CD14-positive monocyte (primary cell): ENCODE measurements at regions not wholly inside any gene's neighbourhood (a gene's known extent, or its start where the extent isn't known, plus 50 kb on each side); places are given as distances from the start of the nearest gene placed in this dataset.

Source experiments
- DNase-seq, 3 donors: peaks; one replicate each; pipeline ENCODE4 v3.0.0-alpha.2; 2011 to 2022
- H2AFZ ChIP-seq: 2 replicates; pipeline ENCODE4 v1.6.0; 2012; ENCODE audit warnings: mild to moderate bottlenecking, low read depth, low read length, inconsistent platforms; ENCODE audit not compliant: insufficient read depth, poor library complexity, severe bottlenecking
- H3K27ac ChIP-seq, 2 donors: 1 replicate in 1 of 2; 2 replicates in 1 of 2; pipeline ENCODE4 v1.5.1; 2012 to 2013; ENCODE audit warnings: low read length in 2 of 2, control low read depth in 1 of 2, inconsistent platforms in 1 of 2, low read depth in 1 of 2, mild to moderate bottlenecking in 1 of 2
- H3K27me3 ChIP-seq, 2 donors: one replicate each; pipeline versions ENCODE4 v1.6.0 to v1.6.1; 2011 to 2013; ENCODE audit warnings: low read length in 2 of 2; ENCODE audit not compliant: control insufficient read depth in 2 of 2, insufficient read depth in 2 of 2
- H3K36me3 ChIP-seq, 2 donors: replicated peaks in 1 of 2; 1 replicate in 1 of 2; 2 replicates in 1 of 2; pipeline versions ENCODE4 v1.5.1 to v1.6.1; 2012 to 2013; ENCODE audit warnings: low read length in 2 of 2, control low read depth in 1 of 2, inconsistent platforms in 1 of 2, mild to moderate bottlenecking in 1 of 2; ENCODE audit not compliant: insufficient read depth in 2 of 2, control insufficient read depth in 1 of 2
- H3K4me1 ChIP-seq, 2 donors: 1 replicate in 1 of 2; 2 replicates in 1 of 2; pipeline versions ENCODE4 v1.5.1 to v1.6.1; 2012 to 2013; ENCODE audit warnings: low read length in 2 of 2, control low read depth in 1 of 2, inconsistent platforms in 1 of 2, mild to moderate bottlenecking in 1 of 2, moderate library complexity in 1 of 2; ENCODE audit not compliant: insufficient read depth in 2 of 2, control insufficient read depth in 1 of 2
- H3K4me2 ChIP-seq: replicated peaks from 2 replicates; pipeline ENCODE3; 2012; ENCODE audit warnings: low read length, moderate library complexity, mild to moderate bottlenecking; ENCODE audit not compliant: poor library complexity, severe bottlenecking; ENCODE audit errors: extremely low read depth
- H3K4me3 ChIP-seq, 3 experiments: fragments of 200-600 bp in 1 of 3; sonication (generic) in 1 of 3; replicated peaks in 1 of 3; 1 replicate in 2 of 3; 2 replicates in 1 of 3; pipeline ENCODE4 v1.5.1; 2011 to 2013; ENCODE audit warnings: low read length in 3 of 3, mild to moderate bottlenecking in 3 of 3, control low read depth in 2 of 3, low read depth in 2 of 3, inconsistent platforms in 1 of 3, moderate library complexity in 1 of 3
- H3K79me2 ChIP-seq: 2 replicates; pipeline ENCODE4 v1.6.0; 2012; ENCODE audit warnings: mild to moderate bottlenecking, control low read depth, inconsistent platforms, low read length, moderate library complexity; ENCODE audit not compliant: insufficient read depth
- H3K9ac ChIP-seq: 2 replicates; pipeline ENCODE4 v1.6.0; 2017; ENCODE audit warnings: low read length, mild to moderate bottlenecking; ENCODE audit not compliant: insufficient read depth, poor library complexity, severe bottlenecking
- H3K9me3 ChIP-seq, 2 donors: replicated peaks in 1 of 2; 1 replicate in 1 of 2; 2 replicates in 1 of 2; pipeline versions ENCODE4 v1.5.1 to v1.6.1; 2012 to 2013; ENCODE audit warnings: low read length in 2 of 2, control low read depth in 1 of 2; ENCODE audit not compliant: control insufficient read depth in 1 of 2, insufficient read depth in 1 of 2
- H4K20me1 ChIP-seq: 2 replicates; pipeline ENCODE4 v1.6.0; 2012; ENCODE audit warnings: mild to moderate bottlenecking, low read length, control low read depth, moderate library complexity; ENCODE audit not compliant: insufficient read depth
- H3K27ac Mint-ChIP-seq, 7 donors: one replicate each; pipeline ENCODE4 v1.8.0; 2020; ENCODE audit warnings: mild to moderate bottlenecking in 7 of 7, mixed read lengths in 7 of 7, moderate library complexity in 6 of 7, inconsistent platforms in 2 of 7
- H3K27me3 Mint-ChIP-seq, 3 donors: one replicate each; pipeline ENCODE4 v1.8.0; 2021 to 2022; ENCODE audit warnings: low read depth in 3 of 3, mild to moderate bottlenecking in 3 of 3, mixed read lengths in 3 of 3, moderate library complexity in 3 of 3, inconsistent platforms in 1 of 3
- H3K36me3 Mint-ChIP-seq, 2 donors: one replicate each; pipeline ENCODE4 v1.8.0; 2020; ENCODE audit warnings: mixed read lengths in 2 of 2, inconsistent platforms in 1 of 2, mild to moderate bottlenecking in 1 of 2
- H3K4me1 Mint-ChIP-seq: one replicate; pipeline ENCODE4 v1.8.0; 2020; ENCODE audit warnings: mild to moderate bottlenecking, mixed read lengths
- H3K4me3 Mint-ChIP-seq, 2 donors: one replicate each; pipeline ENCODE4 v1.8.0; 2020; ENCODE audit warnings: mild to moderate bottlenecking in 2 of 2, mixed read lengths in 2 of 2, moderate library complexity in 1 of 2
- H3K9me3 Mint-ChIP-seq, 7 donors: one replicate each; pipeline ENCODE4 v1.8.0; 2020 to 2022; ENCODE audit warnings: mixed read lengths in 7 of 7, mild to moderate bottlenecking in 6 of 7, moderate library complexity in 6 of 7, inconsistent platforms in 2 of 7
- WGBS: methylation state at CpG from one replicate; pipeline ENCODE4 v1.1.5; 2013; ENCODE audit warnings: missing lambda C conversion rate; ENCODE audit not compliant: insufficient coverage; 5-methylcytosine and 5-hydroxymethylcytosine counted together
- intact Hi-C, 2 donors: fragments of 100-400 bp; cut with micrococcal nuclease; formaldehyde crosslinking; loops; one replicate each; pipeline versions ENCODE4 v1.15.0 to v1.15.1; 2023
- TF ChIP-seq, protein P1 (sequence below): fragments of 200-600 bp; IDR thresholded peaks from one replicate; pipeline ENCODE4 v1.8.0; 2022; ENCODE audit warnings: antibody characterized with exemption, mild to moderate bottlenecking

DNA sequence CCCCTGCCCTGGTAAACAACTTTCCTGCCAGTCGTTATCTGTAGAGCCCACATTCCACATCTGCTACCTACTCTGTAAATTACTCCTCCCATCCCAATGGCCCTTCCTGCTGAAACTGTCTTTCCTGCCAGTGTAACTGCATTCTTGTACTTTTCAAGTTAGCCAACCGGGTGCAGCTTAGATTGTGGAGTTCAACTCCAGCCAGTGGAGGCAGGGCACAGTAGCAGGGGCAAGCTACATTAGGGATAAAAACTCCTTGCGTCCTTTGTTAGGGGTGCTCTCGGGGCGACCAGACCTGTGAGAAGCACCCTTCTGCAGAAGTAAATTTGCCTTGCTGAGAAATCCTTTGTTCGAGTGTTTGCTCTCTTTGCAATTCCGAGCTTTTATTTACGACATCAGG lies 639.0 kb upstream of the TYRP1 start:
- Mint-ChIP-seq H3K36me3 (no peaks in the 10 kb centered on the region), H3K27me3 (no peaks in the 10 kb centered on the region), H3K4me1 (no peaks in the 10 kb centered on the region), H3K4me3 (no peak overlapping the region), H3K27ac (no peak overlapping the region), H3K9me3 (peaks cover 0 to 14% (median 4%) of the 10 kb centered on the region in 7 donors)
- TF ChIP-seq, protein P1, sequence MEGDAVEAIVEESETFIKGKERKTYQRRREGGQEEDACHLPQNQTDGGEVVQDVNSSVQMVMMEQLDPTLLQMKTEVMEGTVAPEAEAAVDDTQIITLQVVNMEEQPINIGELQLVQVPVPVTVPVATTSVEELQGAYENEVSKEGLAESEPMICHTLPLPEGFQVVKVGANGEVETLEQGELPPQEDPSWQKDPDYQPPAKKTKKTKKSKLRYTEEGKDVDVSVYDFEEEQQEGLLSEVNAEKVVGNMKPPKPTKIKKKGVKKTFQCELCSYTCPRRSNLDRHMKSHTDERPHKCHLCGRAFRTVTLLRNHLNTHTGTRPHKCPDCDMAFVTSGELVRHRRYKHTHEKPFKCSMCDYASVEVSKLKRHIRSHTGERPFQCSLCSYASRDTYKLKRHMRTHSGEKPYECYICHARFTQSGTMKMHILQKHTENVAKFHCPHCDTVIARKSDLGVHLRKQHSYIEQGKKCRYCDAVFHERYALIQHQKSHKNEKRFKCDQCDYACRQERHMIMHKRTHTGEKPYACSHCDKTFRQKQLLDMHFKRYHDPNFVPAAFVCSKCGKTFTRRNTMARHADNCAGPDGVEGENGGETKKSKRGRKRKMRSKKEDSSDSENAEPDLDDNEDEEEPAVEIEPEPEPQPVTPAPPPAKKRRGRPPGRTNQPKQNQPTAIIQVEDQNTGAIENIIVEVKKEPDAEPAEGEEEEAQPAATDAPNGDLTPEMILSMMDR, result no peak
- Histone ChIP-seq H3K9ac (no peak overlapping the region), H3K9me3 (peaks cover 11 to 27% of the 10 kb centered on the region in 2 donors), H3K79me2 (no peaks in the 10 kb centered on the region), H2AFZ (no peak overlapping the region), H3K4me1 (no peaks in the 10 kb centered on the region), H3K27me3 (no peaks in the 10 kb centered on the region), H3K36me3 (no peaks in the 10 kb centered on the region), H4K20me1 (no peaks in the 10 kb centered on the region), H3K4me3 (no peak overlapping the region), H3K4me2 (no peak overlapping the region), H3K27ac (no peak overlapping the region)
- intact Hi-C loops, result no loop called here
- DNase-seq, result no peak
- 93% methylated on average over 5 of the region's 8 CpGs for WGBS

DNA sequence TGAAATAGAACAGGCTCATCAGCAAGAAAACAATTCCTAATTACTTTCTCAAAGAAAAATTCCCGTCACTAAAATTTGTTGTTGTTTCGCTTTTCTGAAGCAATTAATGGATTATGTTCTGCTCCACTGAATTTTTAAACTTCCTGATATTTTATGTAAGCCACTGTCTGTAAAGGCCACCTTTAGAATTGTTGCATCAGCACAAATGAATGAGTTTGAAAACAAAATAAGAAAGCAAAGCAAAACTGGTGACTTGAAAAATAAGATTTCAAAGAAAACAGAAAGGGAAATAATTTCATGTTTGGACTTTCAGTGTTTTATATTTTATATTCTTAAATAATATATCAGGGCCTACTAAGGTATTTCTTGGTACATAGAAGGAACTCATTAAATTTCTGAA lies 636.3 kb upstream of the TYRP1 start:
- Mint-ChIP-seq H3K4me3 (no peak overlapping the region), H3K27ac (no peak overlapping the region), H3K36me3 (no peaks in the 10 kb centered on the region), H3K27me3 (no peaks in the 10 kb centered on the region), H3K4me1 (no peaks in the 10 kb centered on the region), H3K9me3 (peaks cover 0 to 14% (median 4%) of the 10 kb centered on the region in 7 donors)
- Histone ChIP-seq H3K36me3 (no peaks in the 10 kb centered on the region), H3K27me3 (no peaks in the 10 kb centered on the region), H3K79me2 (no peaks in the 10 kb centered on the region), H3K4me1 (no peaks in the 10 kb centered on the region), H3K9ac (no peak overlapping the region), H3K4me2 (no peak overlapping the region), H3K9me3 (peaks cover 11 to 27% of the 10 kb centered on the region in 2 donors), H4K20me1 (no peaks in the 10 kb centered on the region), H2AFZ (no peak overlapping the region), H3K27ac (no peak overlapping the region), H3K4me3 (no peak overlapping the region)
- DNase-seq, result no peak
- intact Hi-C loops, result no loop called here
- WGBS, result no CpG with 5 or more reads among the region's 2 CpGs
- TF ChIP-seq, protein P1, result no peak
